ENCODE measurements at regions not wholly inside any gene's neighbourhood (a gene's known extent, or its start where the extent isn't known, plus 50 kb on each side); places are given as distances from the start of the nearest gene placed in this dataset.

DNA sequence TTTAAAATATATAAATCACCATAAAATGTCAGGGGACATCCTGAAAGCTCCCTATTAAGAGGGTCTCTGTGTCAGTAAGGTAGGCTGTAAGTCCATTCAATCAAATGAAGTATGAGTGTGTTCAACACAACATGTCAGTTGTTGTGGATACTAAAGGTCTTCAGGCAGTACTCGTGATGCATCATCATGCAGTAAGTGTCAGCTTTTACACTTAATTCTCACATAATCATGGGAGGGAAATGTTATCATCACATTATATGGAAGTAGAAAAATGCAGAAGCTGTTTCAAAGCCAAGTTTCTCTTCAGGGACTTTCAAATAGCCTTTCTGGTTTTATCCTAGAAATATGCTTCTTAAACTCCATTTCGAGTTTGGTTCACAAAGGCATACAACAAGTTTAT is 477.1 kb upstream of the ID2 start:
- TF ChIP-seq, protein P1, sequence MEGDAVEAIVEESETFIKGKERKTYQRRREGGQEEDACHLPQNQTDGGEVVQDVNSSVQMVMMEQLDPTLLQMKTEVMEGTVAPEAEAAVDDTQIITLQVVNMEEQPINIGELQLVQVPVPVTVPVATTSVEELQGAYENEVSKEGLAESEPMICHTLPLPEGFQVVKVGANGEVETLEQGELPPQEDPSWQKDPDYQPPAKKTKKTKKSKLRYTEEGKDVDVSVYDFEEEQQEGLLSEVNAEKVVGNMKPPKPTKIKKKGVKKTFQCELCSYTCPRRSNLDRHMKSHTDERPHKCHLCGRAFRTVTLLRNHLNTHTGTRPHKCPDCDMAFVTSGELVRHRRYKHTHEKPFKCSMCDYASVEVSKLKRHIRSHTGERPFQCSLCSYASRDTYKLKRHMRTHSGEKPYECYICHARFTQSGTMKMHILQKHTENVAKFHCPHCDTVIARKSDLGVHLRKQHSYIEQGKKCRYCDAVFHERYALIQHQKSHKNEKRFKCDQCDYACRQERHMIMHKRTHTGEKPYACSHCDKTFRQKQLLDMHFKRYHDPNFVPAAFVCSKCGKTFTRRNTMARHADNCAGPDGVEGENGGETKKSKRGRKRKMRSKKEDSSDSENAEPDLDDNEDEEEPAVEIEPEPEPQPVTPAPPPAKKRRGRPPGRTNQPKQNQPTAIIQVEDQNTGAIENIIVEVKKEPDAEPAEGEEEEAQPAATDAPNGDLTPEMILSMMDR (IDR thresholded peaks at IDR 0.05): no peak
- no peak for TF ChIP-seq EZH2 (IDR thresholded peaks at IDR 0.05)
- no peak for TF ChIP-seq EZH2phosphoT487 (IDR thresholded peaks at IDR 0.05)
